HAP-1 (cell line): ENCODE measurements at regions not wholly inside any gene's neighbourhood (a gene's known extent, or its start where the extent isn't known, plus 50 kb on each side); places are given as distances from the start of the nearest gene placed in this dataset.
"Not testable (repeated sequence)": the region's sequence is repeated elsewhere in the genome, so short reads cannot be mapped to it uniquely, and the experiment has no call there.

Experiments
- DNase-seq, 2 experiments: peaks; one replicate each; pipeline ENCODE4 v3.0.0-alpha.2; 2016 to 2020; ENCODE audit warnings: low spot score in 2 of 2
- H3K27me3 ChIP-seq: fragments of 250-450 bp; sonication (Bioruptor Pico); 2 replicates; pipeline ENCODE4 v1.5.1; 2020; ENCODE audit warnings: low read depth, mild to moderate bottlenecking, moderate library complexity
- H3K36me3 ChIP-seq: fragments of 250-450 bp; sonication (Bioruptor Pico); replicated peaks from 2 replicates; pipeline ENCODE4 v1.5.1; 2020; ENCODE audit warnings: mild to moderate bottlenecking
- H3K4me1 ChIP-seq: fragments of 250-450 bp; sonication (Bioruptor Pico); 2 replicates; pipeline ENCODE4 v1.5.1; 2020; ENCODE audit warnings: mild to moderate bottlenecking
- H3K4me3 ChIP-seq: fragments of 250-450 bp; sonication (Bioruptor Pico); 2 replicates; pipeline ENCODE4 v1.5.1; 2020; ENCODE audit warnings: mild to moderate bottlenecking, moderate library complexity
- H3K9me3 ChIP-seq: fragments of 250-450 bp; sonication (Bioruptor Pico); 2 replicates; pipeline ENCODE4 v1.5.1; 2020; ENCODE audit warnings: mild to moderate bottlenecking, moderate library complexity
- in situ Hi-C: fragments of 300-500 bp; cut with MboI; formaldehyde crosslinking; loops from 3 replicates; pipeline ENCODE4 v1.14.3; 2020; ENCODE audit warnings: low sequenced_read_pairs, inconsistent platforms, mixed read lengths

DNA sequence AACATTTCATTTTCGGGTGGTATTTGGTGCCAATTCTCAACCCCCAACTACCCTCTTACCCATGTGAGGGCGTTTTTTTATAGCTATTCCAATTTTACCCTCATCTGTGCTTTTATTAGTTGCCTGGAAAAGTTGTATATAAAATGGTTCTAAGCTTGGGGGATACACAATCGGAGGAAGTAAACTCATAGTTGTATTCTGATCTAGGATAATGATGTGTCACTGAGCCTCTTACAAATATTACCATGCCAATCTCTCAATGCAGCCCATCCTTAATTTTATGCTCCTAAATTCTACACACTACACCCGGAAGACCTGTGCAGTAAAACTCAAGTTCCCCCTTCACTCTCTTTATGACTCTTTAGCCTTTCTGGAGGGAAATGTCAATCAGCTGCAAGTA, 1206.5 kb upstream of the FLRT2 start:
- DNase-seq: no peak
- no peaks in the 10 kb centered on the region for H3K36me3 ChIP-seq
- in situ Hi-C loops: no loop called here
- no peaks in the 10 kb centered on the region for H3K27me3 ChIP-seq
- no peaks in the 10 kb centered on the region for H3K4me1 ChIP-seq
- no peaks in the 10 kb centered on the region for H3K9me3 ChIP-seq
- H3K4me3 ChIP-seq: no peak overlapping the region

DNA sequence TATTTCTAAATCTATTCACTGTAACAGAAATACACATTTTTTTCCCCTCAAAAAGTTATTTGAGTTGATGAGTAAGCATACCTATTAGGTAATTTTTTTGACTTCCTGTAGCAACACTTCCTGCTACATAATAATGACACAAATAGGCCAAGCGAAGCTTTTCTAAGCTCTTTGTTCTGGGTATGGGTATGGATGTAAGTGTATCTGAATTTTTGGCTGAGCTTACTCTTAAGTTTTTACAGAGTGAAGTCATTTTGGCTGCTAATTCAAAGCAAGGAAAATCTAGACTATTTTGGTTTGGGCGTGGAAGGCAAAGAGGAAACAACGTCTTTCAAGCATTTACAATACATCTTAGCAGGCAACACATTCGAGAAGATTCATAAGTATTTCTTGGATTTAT, 1206.0 kb upstream of the FLRT2 start:
- Histone ChIP-seq H3K9me3 (no peaks in the 10 kb centered on the region), H3K4me3 (no peak overlapping the region), H3K27me3 (no peaks in the 10 kb centered on the region), H3K36me3 (no peaks in the 10 kb centered on the region), H3K4me1 (no peaks in the 10 kb centered on the region)
- in situ Hi-C loops: no loop called here
- no peak for DNase-seq

DNA sequence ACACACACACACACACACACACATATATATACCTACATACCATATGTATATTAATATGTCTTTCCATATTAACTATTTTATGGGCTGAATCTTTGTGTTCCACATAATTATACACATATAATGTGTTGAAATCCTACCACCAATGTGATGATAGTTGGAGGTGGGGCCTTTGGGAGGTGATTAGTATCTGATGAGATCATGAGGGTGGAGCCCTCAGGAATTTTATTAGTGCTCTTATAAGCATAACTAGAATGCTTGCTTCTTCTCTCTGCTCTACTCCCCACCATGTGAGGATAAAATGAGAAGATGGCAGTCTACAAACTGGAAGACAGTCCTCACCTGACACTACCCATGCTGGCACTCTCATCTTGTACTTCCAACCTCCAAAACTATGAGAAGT, 1193.5 kb upstream of the FLRT2 start:
- DNase-seq: no peak
- Histone ChIP-seq H3K27me3 (no peaks in the 10 kb centered on the region), H3K4me1 (no peaks in the 10 kb centered on the region), H3K4me3 (no peak overlapping the region), H3K9me3 (peaks cover 3% of the 10 kb centered on the region; the same call in 1 of the 2 replicates), H3K36me3 (no peaks in the 10 kb centered on the region)
- in situ Hi-C loops: no loop called here

DNA sequence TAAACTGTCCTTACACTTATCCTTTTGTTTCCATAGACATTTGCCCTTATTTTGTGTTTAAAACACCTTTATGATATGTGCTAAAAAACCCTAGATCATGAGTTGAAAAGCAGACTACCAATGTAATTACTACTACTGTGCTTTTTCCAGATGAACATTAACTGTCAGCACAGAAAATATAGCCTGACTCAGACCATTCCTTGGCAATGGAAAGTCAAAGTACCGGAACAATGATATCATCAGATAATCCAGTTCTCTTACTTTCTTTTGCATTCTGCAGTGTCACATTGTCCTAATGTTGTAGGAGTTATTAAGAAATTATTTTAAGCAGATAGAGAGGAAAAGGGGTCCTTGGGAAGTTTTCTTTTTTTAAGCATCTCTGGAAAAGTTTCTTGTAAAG, 1189.0 kb upstream of the FLRT2 start:
- no peak for DNase-seq
- Histone ChIP-seq H3K36me3 (no peaks in the 10 kb centered on the region), H3K27me3 (no peaks in the 10 kb centered on the region), H3K4me1 (no peaks in the 10 kb centered on the region), H3K9me3 (peaks cover 3% of the 10 kb centered on the region; the same call in 1 of the 2 replicates), H3K4me3 (no peak overlapping the region)
- in situ Hi-C loops: no loop called here

DNA sequence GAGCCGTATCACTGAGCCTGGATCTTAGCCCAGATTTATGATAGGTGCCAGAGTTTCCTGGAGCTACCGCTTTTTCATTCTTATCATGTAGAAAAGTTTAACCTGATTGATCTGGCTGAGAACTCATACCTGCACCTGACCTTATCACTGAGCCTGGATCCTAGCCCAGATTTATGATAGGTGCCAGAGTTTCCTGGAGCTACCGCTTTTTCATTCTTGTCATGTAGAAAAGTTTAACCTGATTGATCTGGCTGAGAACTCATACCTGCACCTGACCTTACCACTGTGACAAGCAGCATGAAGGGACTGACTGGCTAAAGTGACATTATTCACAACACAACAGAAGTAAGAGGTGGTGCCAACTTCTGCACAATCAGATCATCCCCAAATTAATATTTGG, 1188.1 kb upstream of the FLRT2 start:
- DNase-seq, H3K9me3 ChIP-seq, H3K4me3 ChIP-seq, H3K27me3 ChIP-seq, H3K36me3 ChIP-seq, H3K4me1 ChIP-seq, in situ Hi-C loops: not testable (repeated sequence)

DNA sequence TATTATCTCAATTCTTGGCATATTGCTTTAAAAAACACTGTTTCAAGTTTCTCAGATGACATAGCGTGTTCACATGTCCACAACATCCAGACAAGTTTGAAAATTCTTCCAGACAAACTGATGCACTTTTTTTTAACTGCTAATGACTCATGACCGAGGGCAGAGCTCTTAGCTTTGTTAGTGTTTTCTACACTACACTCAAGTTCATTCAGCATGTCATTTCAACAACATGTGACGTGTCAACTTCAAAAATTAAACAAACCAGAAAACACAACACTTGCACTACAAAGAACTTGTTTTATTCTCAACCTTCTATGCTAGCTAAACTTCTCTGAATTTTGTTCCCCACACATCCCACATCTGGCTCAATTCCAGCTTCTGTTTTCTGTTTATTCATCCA, 1186.3 kb upstream of the FLRT2 start:
- no peak for DNase-seq
- Histone ChIP-seq H3K4me1 (no peaks in the 10 kb centered on the region), H3K36me3 (no peaks in the 10 kb centered on the region), H3K4me3 (no peak overlapping the region), H3K27me3 (no peaks in the 10 kb centered on the region), H3K9me3 (peaks cover 3% of the 10 kb centered on the region; the same call in 1 of the 2 replicates)
- in situ Hi-C loops: no loop called here

DNA sequence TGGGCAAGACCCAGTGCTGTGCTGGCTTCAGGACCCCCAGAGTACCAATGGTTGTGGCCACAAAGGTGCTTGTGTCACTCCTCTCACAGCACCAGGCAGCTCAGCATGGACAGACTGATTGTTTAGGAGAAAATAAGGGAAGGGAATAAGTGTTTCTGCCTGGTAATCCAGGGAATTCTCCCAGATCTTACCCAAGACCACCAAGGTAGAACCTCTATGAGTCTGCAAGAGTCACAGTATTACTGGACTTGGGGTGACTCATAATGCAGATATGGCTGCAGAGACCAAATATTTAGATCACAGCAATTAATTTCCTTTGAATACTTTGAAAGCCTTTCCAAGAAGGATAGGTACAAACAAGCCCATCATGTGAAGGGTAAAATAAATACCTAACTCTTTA, 1178.3 kb upstream of the FLRT2 start:
- in situ Hi-C loops: no loop called here
- H3K4me1 ChIP-seq: no peaks in the 10 kb centered on the region
- H3K9me3 ChIP-seq: no peaks in the 10 kb centered on the region
- no peaks in the 10 kb centered on the region for H3K27me3 ChIP-seq
- H3K36me3 ChIP-seq: no peaks in the 10 kb centered on the region
- no peak overlapping the region for H3K4me3 ChIP-seq
- no peak for DNase-seq

DNA sequence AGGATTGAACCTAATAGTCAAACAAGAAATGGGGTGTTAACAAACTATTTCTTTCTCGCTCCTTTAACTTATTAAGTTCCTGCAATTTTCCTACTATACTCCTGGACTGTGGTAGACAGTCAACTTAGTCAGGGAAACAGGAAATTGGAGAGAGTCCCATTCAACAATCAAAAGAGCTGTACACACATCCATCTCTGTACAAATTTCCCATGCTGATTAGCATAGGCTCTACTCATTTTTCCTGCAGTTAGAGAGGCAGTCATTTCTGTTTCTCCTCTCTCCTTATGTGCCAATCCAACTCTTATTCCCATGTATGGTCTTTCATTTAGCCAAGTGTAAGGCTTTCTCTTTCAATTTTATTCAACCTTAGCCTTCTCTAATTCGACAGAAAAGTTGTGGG, 1168.5 kb upstream of the FLRT2 start:
- in situ Hi-C loops: no loop called here
- Histone ChIP-seq H3K36me3 (no peaks in the 10 kb centered on the region), H3K9me3 (no peaks in the 10 kb centered on the region), H3K4me3 (no peak overlapping the region), H3K27me3 (no peaks in the 10 kb centered on the region), H3K4me1 (no peaks in the 10 kb centered on the region)
- DNase-seq: no peak

DNA sequence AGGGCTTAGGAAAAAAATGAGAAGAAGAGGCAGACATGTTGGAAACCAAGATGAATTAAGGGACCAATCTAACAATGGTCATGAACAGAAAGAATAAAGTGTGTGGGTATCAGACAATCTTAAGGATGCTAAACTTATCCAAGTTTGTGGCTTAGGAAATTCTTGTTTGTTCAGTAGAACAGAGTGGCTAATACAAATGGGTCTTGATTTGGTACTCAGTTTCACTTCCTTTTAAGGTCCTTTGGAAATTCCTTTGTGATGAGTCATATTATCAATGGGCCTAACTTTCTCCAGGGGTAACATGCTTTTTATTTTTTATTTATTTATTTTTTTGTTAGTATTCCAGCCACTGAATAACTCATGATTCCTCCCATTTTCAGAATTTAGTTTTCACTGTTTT, 1154.7 kb upstream of the FLRT2 start:
- in situ Hi-C loops: no loop called here
- DNase-seq: no peak
- H3K4me3 ChIP-seq: no peak overlapping the region
- H3K4me1 ChIP-seq: no peaks in the 10 kb centered on the region
- H3K9me3 ChIP-seq: no peaks in the 10 kb centered on the region
- H3K27me3 ChIP-seq: no peaks in the 10 kb centered on the region
- H3K36me3 ChIP-seq: no peaks in the 10 kb centered on the region

DNA sequence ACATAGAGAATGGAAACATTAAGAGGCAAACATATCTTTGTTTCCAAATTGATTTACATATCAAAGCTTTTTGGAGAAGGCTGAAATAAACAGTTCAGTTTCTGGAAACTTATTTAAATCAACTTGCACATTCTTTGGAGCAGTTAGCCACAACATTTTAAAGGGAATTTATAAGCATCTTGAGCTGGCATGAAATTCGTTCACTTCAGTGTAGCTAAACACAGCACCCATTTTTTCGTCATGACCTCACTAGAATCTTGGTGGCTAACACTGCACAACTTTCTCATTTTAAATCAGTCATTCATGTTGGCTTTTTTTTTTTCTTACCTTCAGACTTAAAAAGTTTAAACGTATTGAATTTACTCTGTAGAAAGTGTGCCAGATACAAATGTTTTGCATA, 1139.9 kb upstream of the FLRT2 start:
- Histone ChIP-seq H3K27me3 (no peaks in the 10 kb centered on the region), H3K4me1 (peaks cover 13% of the 10 kb centered on the region), H3K36me3 (no peaks in the 10 kb centered on the region), H3K4me3 (no peak overlapping the region), H3K9me3 (no peaks in the 10 kb centered on the region)
- in situ Hi-C loops: no loop called here
- peak in 1 of 2 experiments; percentile 54 for DNase-seq

DNA sequence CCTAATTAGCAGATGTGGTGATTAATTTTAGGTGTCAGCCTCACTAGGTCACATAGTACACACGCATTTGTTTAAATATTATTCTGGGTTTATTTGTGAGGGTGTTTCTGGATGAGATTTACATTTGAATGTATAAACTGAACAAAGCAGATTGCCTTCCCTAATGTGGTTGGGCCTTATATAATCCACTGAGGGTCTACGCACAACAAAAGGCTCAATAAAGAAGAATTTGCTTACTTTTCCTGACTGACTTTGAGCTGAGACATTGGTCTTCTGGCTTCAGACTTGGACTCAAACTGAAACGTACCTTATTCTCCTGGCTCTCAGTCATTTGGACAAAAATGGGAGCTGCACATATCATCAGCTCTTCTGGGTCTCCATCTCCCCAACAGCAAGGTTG, 1132.3 kb upstream of the FLRT2 start:
- no peaks in the 10 kb centered on the region for H3K36me3 ChIP-seq
- no peaks in the 10 kb centered on the region for H3K27me3 ChIP-seq
- peak; percentile 18 to 92 for DNase-seq
- H3K9me3 ChIP-seq: no peaks in the 10 kb centered on the region
- peaks cover 8% of the 10 kb centered on the region for H3K4me1 ChIP-seq
- no peak overlapping the region for H3K4me3 ChIP-seq
- in situ Hi-C loops: no loop called here

DNA sequence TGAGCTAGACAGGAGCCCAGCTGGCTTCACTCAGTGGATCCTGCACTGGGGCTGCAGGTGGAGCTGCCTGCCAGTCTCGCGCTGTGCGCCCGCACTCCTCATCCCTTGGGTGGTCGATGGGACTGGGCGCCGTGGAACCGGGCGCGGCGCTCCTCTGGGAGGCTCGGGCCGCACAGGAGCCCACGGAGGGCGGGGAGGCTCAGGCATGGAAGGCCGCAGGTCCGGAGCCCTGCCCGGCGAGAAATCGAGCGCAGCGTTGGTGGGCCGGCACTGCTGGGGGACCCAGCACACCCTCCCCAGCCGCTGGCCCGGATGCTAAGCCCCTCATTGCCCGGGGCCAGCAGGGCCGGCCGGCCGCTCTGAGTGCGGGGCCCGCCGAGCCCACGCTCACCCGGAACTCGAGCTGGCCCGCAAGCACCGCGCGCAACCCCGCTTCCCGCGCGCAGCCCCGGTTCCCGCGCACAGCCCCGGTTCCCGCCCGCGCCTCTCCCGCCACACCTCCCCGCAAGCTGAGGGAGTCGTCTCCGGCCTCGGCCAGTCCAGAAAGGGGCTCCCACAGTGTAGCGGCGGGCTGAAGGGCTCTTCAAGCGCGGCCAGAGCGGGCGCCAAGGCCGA, 1130.5 kb upstream of the FLRT2 start:
- no peaks in the 10 kb centered on the region for H3K27me3 ChIP-seq
- peaks cover 18% of the 10 kb centered on the region for H3K4me1 ChIP-seq
- no peaks in the 10 kb centered on the region for H3K36me3 ChIP-seq
- DNase-seq: no peak
- in situ Hi-C loops: no loop called here
- H3K9me3 ChIP-seq: no peaks in the 10 kb centered on the region
- no peak overlapping the region for H3K4me3 ChIP-seq

DNA sequence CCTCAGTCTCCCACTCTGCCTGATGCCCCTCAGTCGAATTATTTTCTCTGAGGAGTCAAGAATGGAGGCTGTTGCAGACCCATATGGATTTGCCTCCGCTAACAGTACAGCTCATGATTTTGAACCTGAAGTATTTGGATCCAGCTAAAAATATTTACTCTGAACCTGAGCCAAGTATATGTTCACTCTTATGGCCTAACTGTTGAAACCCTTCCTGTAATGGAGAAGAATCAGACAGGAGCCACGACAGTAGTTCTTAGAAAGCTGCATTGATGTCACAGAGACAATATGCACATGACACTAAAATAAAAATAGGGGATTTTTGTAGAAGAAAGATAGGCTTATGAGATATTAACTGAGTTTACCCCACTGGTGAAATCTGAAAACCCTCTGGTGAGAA, 1128.3 kb upstream of the FLRT2 start:
- DNase-seq: no peak
- Histone ChIP-seq H3K4me1 (peaks cover 28% of the 10 kb centered on the region), H3K36me3 (no peaks in the 10 kb centered on the region), H3K27me3 (no peaks in the 10 kb centered on the region), H3K9me3 (no peaks in the 10 kb centered on the region), H3K4me3 (no peak overlapping the region)
- in situ Hi-C loops: no loop called here

DNA sequence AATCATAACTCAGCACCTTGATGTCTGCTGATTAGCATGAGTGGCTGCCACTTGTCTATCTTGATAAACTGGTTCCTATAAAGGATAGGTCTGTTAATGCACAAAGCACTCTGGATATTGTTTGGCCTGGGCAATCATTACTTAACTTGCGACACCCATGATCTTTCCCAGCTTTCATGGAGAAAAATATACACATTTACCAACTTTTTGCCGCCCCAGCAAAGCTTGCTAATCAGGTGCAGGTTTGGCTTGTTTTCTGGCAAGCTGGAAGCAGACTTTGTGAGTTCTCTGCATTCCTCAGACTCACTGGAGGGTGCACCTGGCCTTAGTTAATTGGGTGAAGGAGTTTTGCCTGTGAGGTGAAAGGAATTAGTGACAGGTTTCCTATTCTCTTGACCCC, 1126.4 kb upstream of the FLRT2 start:
- peak in 1 of 2 experiments; percentile 18 for DNase-seq
- in situ Hi-C loops: no loop called here
- no peaks in the 10 kb centered on the region for H3K36me3 ChIP-seq
- no peaks in the 10 kb centered on the region for H3K9me3 ChIP-seq
- H3K27me3 ChIP-seq: no peaks in the 10 kb centered on the region
- H3K4me3 ChIP-seq: no peak overlapping the region
- H3K4me1 ChIP-seq: peaks cover 20% of the 10 kb centered on the region

DNA sequence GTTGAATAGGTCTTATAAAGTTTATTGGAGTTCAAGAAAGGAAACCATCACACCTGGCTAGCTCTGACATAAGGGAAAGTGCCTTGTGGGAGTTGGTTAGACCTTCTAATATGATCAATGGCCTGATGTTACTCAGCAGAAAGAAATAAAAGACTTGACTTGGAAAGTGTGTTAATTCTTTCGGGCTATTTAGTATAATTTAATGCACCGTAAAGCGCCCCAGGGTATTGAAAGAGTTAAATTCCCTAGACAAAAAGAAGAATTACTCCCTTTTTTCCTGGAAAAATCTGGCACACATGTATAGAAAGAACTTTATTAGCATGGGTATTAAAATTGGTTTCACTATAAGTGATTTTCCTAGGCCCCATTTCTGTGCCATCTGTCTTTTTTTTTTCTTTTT, 1125.7 kb upstream of the FLRT2 start:
- DNase-seq: peak; percentile 60 to 90
- Histone ChIP-seq H3K9me3 (no peaks in the 10 kb centered on the region), H3K4me1 (peaks cover 20% of the 10 kb centered on the region), H3K4me3 (no peak overlapping the region), H3K27me3 (no peaks in the 10 kb centered on the region), H3K36me3 (no peaks in the 10 kb centered on the region)
- in situ Hi-C loops: no loop called here
